HG03378 (cell line): ENCODE measurements at regions not wholly inside any gene's neighbourhood (a gene's known extent, or its start where the extent isn't known, plus 50 kb on each side); places are given as distances from the start of the nearest gene placed in this dataset.
"Not testable (repeated sequence)": the region's sequence is repeated elsewhere in the genome, so short reads cannot be mapped to it uniquely, and the experiment has no call there.

Source experiments
- ATAC-seq: cut with Tn5 transposase; IDR thresholded peaks from one replicate; pipeline ENCODE4 v1.9.1; 2021; ENCODE audit warnings: mild to moderate bottlenecking, moderate library complexity; ENCODE audit not compliant: unreplicated experiment

GRCh38 chr3:182485301-182485700, 308.0 kb upstream of the ATP11B start:
- ATAC-seq: no peak

DNA sequence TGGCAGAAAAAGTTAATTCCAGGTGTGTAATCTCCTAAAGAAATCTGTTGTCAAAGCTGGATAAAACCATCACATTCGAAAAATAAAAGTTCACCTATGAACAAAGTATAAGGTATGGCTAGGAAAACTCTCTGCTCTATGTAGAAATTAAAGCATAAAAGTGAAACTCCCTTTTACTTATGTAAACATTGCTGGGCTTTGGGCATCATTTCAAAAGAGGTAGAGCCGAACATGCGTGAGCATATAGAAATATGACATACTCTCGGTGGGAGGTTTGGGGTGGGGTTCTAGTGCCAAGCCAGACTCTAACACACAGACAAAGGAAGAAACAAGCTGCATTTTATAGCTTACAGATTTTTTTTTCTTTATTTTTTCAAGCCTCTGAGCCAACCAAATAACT, 306.8 kb upstream of the ATP11B start:
- ATAC-seq: no peak

GRCh38 chr3:182487143-182487542, 306.2 kb upstream of the ATP11B start:
- no peak for ATAC-seq

- ATAC-seq: no peak
Measured at GRCh38 chr3:182487611-182488010, 305.7 kb upstream of the ATP11B start.

GRCh38 chr3:182490596-182491491, 302.5 kb upstream of the ATP11B start:
- ATAC-seq: no peak

GRCh38 chr3:182491577-182491976, 301.7 kb upstream of the ATP11B start:
- ATAC-seq: no peak

GRCh38 chr3:182492536-182492935, 300.8 kb upstream of the ATP11B start:
- no peak for ATAC-seq

DNA sequence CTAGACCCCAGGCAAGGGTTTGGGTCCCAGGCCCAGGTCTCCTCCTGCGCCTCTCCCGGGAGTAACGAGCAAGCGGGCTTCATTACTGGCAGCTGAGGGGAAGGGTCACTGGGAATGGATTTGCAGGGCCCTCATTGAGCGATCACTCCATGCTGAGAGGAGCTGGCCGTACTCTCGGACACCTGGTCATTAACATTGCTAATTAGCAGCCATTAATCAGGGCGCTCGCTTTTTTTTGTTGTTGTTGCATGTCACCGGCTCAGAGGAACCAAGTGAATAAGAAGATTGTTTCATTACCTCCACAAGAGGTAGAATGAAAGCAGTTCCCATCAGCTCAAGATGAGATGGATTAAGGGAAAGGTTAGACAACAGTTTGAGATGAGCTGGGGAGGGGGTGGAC, 293.0 kb upstream of the ATP11B start:
- ATAC-seq: no peak

DNA sequence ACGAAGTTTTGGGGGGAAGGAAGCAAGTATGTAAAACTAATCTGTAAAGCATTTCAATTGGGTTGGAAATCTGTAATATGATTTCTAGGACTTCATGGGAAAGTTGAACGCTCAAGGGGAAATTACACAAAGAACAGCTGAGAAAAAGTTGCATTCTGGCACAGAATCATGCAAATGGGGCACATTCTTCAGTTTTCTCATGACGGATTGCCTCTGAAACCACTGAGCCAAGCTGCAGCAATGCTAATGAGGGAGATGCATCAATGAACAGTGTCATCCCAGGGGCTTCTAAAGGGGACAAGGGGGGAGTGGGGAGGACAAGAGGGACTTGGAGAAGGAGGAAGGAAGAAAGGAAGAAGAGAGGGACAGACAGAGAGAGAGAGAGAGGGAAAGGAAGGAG, 291.4 kb upstream of the ATP11B start:
- ATAC-seq: no peak

- no peak for ATAC-seq
Measured at GRCh38 chr3:182503401-182503800, 289.9 kb upstream of the ATP11B start.

DNA sequence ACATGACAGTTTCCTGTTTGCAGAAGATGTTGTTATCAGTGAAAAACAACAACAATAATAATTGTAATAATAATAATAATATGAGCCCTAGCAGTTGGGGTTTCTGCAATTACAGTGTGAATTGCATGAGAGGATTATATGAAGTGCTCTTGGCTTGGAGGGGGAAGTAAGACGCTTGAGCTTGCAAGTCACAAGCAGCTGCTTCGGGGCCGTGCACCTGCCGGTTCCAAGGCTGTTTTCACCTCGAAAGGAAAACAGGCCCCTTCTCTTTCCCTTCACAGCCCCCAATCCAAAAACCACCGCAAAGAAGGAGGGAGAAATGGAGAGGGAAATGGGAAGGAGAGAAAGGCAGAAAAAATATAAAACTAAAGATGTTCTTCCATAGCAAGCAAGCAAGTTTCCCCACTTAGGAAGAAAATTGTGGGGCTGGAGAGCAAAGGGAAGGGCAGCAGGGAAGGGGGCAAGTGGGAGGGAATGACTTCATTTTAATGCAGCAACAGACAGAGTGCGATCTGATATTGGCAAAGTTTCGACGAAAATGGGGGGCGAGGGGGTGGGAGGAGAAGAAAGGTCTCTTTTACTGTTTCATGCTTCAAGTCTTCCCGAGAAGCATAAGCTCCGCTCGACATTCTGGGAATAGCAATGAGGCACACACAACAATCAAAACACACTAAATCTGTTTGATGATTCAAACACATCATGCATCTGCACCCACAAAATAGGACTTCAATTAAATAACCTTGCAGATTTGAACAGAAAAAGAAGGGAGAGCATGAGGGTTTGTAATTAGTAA, 284.2 kb upstream of the ATP11B start:
- no peak for ATAC-seq

DNA sequence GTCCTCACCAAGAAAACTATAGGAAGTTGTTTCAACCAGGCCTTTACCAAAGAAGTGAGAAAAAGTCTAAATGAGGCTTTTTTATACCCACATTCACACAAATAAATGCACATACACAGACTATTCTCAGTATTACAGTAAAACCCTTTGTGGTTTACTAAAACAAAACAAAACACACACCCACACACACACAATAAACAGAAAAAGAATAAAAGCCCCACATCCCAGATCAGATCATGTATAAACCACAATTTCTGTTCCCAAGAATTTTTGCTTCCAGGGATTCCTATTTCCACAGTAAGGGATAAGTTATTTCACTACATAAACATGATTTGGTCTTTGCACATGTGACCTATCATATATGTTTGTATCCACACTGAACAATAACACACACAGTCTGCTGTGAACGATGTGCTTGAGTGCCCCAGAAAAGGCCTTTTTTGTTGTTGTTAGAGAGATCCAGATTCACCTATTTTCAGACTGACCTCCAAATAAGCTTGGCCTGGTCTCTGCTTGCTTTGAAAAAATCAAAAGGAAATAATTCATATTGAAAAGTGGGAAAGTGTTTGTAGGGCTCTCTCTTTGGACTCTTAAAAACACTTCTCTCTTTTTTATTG, 283.4 kb upstream of the ATP11B start:
- no peak for ATAC-seq

DNA sequence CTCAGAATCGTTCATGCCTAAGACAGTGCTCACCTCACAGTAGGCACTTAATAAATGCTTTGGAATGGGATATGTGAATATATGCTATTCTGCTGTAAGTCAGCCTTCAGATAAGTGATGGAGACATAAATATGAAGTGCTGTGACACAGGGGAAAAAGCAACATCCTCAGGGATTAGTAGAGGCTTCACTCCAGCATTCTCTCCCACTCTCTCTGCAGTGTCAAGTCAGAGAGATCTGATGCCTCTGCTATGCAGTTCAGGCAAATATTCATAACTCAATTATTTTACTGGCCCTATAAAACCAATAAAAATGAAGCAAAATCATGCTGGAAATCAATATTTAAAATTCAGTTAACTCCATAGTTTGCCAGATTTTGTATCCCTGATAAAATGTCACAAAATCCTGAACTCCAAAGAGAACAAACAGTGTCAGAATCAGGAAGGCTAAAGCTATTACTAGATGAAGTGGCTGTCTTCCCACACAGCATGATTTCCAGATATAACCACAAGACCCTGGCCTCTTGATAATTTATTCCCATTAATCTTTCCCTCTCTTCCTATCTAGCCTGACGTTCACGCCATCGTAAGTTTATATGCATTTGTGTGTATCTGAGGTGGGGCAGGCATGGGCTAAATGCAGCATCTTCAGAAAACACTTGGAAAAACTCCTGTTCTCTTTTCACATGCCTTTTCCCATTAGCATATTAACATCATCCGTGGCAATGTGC, 278.9 kb upstream of the ATP11B start:
- no peak for ATAC-seq

- no peak for ATAC-seq
Measured at GRCh38 chr3:182516597-182517336, 276.5 kb upstream of the ATP11B start.

DNA sequence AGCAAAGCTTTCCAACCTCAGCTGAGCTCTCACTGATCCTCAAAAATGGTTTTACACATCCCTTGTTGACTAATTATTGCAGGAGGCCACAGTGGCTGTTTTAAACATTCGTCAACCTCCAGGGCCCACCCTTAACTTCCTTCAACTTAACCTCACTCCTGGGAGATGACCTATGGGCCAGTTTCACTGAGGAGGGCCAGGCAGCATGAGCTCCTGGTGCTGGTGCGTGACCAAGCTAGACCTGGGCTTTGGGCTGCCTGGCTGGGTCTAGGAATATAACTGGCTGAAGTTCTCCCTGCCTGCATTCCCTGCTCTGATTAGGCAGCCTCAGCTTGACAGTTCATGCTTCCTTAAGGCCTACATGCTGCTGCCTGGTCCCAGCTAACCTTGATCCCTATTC, 273.7 kb upstream of the ATP11B start:
- no peak for ATAC-seq

DNA sequence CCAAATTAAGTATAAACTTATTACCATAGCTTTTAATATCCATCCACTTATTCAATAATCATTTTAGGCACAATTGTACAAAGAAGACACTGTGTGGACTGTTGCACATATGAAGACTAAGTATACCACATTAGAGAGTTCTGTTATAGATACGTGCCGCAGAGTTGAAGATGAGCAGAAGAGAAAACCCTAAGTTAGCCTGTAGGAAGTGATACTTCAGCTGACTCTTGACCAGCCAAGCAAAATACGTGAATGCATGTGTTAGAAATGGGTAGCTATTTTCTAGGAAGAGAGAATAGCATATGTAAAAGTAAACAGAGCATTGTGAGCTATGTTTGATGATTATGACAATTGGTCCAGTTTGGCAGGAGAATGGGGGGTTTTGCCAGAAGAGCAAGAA, 272.0 kb upstream of the ATP11B start:
- ATAC-seq: no peak

DNA sequence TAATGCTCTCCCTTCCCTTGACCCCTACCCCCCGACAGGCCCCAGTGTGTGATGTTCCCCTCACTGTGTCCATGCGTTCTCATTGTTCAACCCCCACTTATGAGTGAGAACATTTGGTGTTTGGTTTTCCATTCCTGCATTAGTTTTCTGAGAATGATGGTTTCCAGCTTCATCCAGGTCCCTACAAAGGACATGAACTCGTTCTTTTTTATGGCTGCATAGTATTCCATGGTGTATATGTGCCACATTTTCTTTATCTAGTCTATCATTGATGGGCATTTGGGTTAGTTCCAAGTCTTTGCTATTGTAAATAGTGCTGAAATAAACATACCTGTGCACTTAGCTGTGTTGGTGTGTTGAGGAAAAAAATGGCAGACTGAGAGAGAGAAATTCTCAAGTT, 269.9 kb upstream of the ATP11B start:
- ATAC-seq: not testable (repeated sequence)

GRCh38 chr3:182523836-182524235, 269.5 kb upstream of the ATP11B start:
- no peak for ATAC-seq

DNA sequence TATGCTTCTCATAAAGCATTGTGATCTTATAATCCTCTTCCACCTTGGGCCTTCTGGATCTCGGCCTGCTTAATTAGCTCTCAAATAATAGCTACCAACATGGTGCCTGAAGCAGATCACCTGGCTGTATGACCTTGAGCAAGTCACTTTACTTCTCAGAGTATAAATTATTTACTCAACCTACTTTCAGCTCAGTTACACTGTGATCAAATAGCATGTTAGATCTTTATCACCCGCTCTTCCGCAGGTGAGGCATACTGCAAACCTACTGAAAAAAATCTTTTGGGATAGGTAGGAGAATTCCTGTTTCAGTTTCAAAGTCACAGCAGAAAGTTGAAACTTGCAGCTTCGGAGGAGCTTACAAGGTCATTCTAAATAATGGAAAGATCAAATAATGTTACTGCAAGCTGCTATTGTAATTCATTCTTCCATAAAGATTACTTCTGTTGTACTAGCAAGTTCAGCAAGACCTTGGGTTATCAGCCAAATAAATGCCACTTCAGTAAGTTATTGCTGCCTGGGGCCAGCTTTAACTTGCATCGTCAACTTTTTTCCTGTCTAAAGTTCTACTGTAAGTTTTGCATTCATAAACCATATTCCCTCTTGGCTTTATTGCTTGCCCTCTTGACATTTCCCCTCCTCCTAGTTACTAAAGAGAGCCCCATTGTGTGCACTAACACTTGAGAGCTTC, 268.4 kb upstream of the ATP11B start:
- ATAC-seq: no peak
